Activated T-cell treated with anti-CD3 and anti-CD28 coated beads, Interleukin-2, amount 50 U/mL, for 4 hours (primary cell): ENCODE measurements at regions not wholly inside any gene's neighbourhood (a gene's known extent, or its start where the extent isn't known, plus 50 kb on each side); places are given as distances from the start of the nearest gene placed in this dataset.

Experiments used
- ATAC-seq, 2 donors: fragments of 200-7000 bp; cut with Tn5 transposase; one replicate each; pipeline ENCODE4 v1.10.0; 2021
- DNase-seq: peaks from one replicate; pipeline ENCODE4 v3.0.0-alpha.2; 2020
- H3K27me3 Mint-ChIP-seq: one replicate; pipeline ENCODE4 v1.8.0; 2021; ENCODE audit warnings: low read depth, mixed read lengths
- H3K36me3 Mint-ChIP-seq: one replicate; pipeline ENCODE4 v1.8.0; 2022; ENCODE audit warnings: mixed read lengths; ENCODE audit not compliant: insufficient read depth
- H3K4me1 Mint-ChIP-seq: one replicate; pipeline ENCODE4 v1.8.0; 2021; ENCODE audit warnings: low read depth, mixed read lengths
- H3K4me3 Mint-ChIP-seq: one replicate; pipeline ENCODE4 v1.8.0; 2021; ENCODE audit warnings: mild to moderate bottlenecking, moderate library complexity, mixed read lengths
- H3K9me3 Mint-ChIP-seq: one replicate; pipeline ENCODE4 v1.8.0; 2021; ENCODE audit warnings: mixed read lengths

GRCh38 chr3:40843851-40844548, 319.2 kb downstream of the ZNF621 start:
- Mint-ChIP-seq H3K4me3 (no peak overlapping the region), H3K36me3 (no peaks in the 10 kb centered on the region), H3K27me3 (no peaks in the 10 kb centered on the region), H3K4me1 (no peaks in the 10 kb centered on the region), H3K9me3 (no peaks in the 10 kb centered on the region)
- DNase-seq (no peak), ATAC-seq (no peak)

GRCh38 chr3:40844896-40845295, 320.1 kb downstream of the ZNF621 start:
- no peak for DNase-seq
- H3K4me1 Mint-ChIP-seq = no peaks in the 10 kb centered on the region
- no peaks in the 10 kb centered on the region for H3K9me3 Mint-ChIP-seq
- no peak for ATAC-seq
- no peaks in the 10 kb centered on the region for H3K36me3 Mint-ChIP-seq
- no peak overlapping the region for H3K4me3 Mint-ChIP-seq
- H3K27me3 Mint-ChIP-seq = no peaks in the 10 kb centered on the region

DNA sequence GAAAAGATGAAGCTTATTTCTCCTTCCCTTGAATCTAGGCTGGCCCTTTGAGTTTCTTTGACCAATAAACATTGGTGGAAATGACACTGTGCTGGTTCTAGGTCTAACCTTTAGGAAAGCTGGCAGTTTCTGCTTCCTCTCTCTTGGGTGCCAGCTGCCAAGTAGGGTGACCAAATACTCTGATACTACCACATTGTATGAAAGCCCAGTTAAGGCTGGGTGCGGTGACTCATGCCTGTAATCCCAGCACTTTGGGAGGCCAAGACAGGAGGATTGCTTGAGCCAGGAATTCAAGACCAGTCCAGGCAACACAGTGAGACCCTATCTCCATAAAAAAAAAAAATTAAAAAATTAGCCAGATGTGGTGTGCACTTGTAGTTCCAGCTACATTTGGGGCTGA, 320.7 kb downstream of the ZNF621 start:
- Mint-ChIP-seq H3K9me3 (no peaks in the 10 kb centered on the region), H3K4me3 (no peak overlapping the region), H3K27me3 (no peaks in the 10 kb centered on the region), H3K4me1 (peaks cover under 1% of the 10 kb centered on the region), H3K36me3 (no peaks in the 10 kb centered on the region)
- ATAC-seq (no peak), DNase-seq (no peak)

DNA sequence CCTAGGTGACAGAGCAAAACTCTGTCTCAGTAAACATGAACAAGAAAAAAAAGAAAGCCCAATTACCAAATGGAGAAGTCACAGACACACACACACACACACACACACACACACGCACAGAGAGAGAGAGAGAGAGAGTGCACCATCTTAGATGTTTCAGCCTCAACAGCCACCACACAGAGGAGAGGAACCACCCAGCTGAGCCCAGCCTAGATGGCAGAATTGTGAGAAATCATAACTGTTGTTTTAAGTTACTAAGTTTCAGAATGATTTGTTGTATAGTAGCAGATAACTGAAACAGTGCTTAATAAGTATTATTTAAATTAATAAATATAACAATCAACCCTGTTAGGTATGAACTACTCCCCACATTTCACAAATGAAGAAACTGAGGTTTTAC, 321.2 kb downstream of the ZNF621 start:
- no peak for DNase-seq
- H3K36me3 Mint-ChIP-seq = no peaks in the 10 kb centered on the region
- peaks cover 2% of the 10 kb centered on the region for H3K4me1 Mint-ChIP-seq
- no peak overlapping the region for H3K4me3 Mint-ChIP-seq
- no peaks in the 10 kb centered on the region for H3K27me3 Mint-ChIP-seq
- no peaks in the 10 kb centered on the region for H3K9me3 Mint-ChIP-seq
- ATAC-seq = no peak

DNA sequence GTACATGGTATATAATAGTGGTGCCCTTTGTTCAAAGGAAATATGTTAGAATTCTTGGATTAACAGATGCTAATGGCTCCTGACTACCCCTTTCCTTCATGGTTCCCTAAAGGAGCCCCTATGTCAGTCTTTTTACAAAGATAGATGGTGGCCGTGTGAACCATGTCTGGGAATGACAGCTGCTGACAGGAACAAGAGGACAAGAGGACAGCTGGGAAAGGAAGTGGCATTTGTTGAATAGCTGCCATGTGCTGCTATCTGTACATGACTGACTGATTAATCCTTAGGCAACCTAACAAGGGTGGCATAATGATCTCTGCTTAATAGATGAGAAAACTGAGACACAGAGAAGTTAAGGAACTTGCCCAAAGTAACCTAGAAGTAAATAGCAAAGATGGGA, 321.7 kb downstream of the ZNF621 start:
- H3K4me1 Mint-ChIP-seq = peaks cover 2% of the 10 kb centered on the region
- no peak overlapping the region for H3K4me3 Mint-ChIP-seq

DNA sequence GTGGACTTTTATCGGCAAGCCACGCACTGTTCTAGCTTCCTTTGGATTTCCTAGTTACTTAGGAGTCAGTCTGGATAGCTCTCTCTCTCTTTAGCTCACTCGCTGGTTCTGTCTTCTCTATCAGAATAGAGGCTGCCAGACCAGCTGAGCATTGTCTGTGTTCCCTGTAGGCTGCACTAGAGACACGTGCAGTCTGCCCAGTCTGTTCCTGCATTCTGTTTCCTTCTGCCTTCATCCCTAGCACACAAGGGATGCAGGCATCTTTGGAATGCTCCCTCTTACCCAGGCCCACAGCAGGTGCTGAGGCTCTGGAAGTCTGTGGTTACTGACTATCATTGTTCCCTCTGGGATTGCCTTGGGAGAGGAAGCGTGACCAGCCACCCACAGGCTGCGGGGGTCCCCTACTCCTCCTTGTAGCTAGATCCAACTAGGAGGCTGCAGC, 322.8 kb downstream of the ZNF621 start:
- H3K36me3 Mint-ChIP-seq = no peaks in the 10 kb centered on the region
- no peaks in the 10 kb centered on the region for H3K27me3 Mint-ChIP-seq
- ATAC-seq = no peak
- peaks cover 2% of the 10 kb centered on the region for H3K4me1 Mint-ChIP-seq
- H3K4me3 Mint-ChIP-seq = no peak overlapping the region
- DNase-seq = no peak
- no peaks in the 10 kb centered on the region for H3K9me3 Mint-ChIP-seq

More for the DNA sequence above, 321.7 kb downstream of the ZNF621 start:
- DNase-seq (no peak), ATAC-seq (no peak)
- Mint-ChIP-seq H3K9me3 (no peaks in the 10 kb centered on the region), H3K27me3 (no peaks in the 10 kb centered on the region), H3K36me3 (no peaks in the 10 kb centered on the region)

DNA sequence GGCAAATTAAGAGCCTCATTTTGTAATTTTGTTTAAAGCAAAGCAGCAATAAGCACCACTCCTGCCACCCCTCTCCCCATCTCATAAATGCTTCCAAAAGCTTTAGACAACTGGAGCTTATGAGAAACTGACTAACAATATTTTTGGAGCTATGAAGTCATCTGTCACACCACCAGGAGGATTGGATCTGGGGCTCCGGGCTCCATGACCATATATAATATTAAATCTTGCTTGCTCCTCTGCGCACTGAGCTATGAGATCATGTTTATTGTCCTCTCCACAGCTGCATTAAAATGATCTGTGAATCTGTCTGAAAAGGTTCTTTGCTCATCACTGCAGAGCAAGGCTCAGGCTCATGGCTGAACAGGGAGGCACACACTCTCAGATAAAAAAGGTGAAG, 323.7 kb downstream of the ZNF621 start:
- H3K36me3 Mint-ChIP-seq = no peaks in the 10 kb centered on the region
- H3K4me3 Mint-ChIP-seq = no peak overlapping the region
- no peak for ATAC-seq

GRCh38 chr3:40850861-40851260, 326.1 kb downstream of the ZNF621 start:
- Mint-ChIP-seq H3K9me3 (no peaks in the 10 kb centered on the region), H3K36me3 (no peaks in the 10 kb centered on the region), H3K4me3 (no peak overlapping the region), H3K27me3 (no peaks in the 10 kb centered on the region), H3K4me1 (peaks cover 2% of the 10 kb centered on the region)
- ATAC-seq = no peak
- DNase-seq = no peak

More for the DNA sequence above, 323.7 kb downstream of the ZNF621 start:
- Mint-ChIP-seq H3K27me3 (no peaks in the 10 kb centered on the region), H3K4me1 (peaks cover 2% of the 10 kb centered on the region), H3K9me3 (no peaks in the 10 kb centered on the region)
- no peak for DNase-seq

- H3K36me3 Mint-ChIP-seq = no peaks in the 10 kb centered on the region
- no peaks in the 10 kb centered on the region for H3K9me3 Mint-ChIP-seq
- ATAC-seq = no peak
- DNase-seq = no peak
- H3K4me3 Mint-ChIP-seq = no peak overlapping the region
- peaks cover 2% of the 10 kb centered on the region for H3K4me1 Mint-ChIP-seq
- H3K27me3 Mint-ChIP-seq = no peaks in the 10 kb centered on the region
Measured at GRCh38 chr3:40851836-40852235, 327.1 kb downstream of the ZNF621 start.

GRCh38 chr3:40852712-40853111, 328.0 kb downstream of the ZNF621 start:
- ATAC-seq (no peak), DNase-seq (no peak)
- Mint-ChIP-seq H3K27me3 (no peaks in the 10 kb centered on the region), H3K36me3 (no peaks in the 10 kb centered on the region), H3K4me1 (peaks cover 2% of the 10 kb centered on the region), H3K9me3 (no peaks in the 10 kb centered on the region), H3K4me3 (no peak overlapping the region)

DNA sequence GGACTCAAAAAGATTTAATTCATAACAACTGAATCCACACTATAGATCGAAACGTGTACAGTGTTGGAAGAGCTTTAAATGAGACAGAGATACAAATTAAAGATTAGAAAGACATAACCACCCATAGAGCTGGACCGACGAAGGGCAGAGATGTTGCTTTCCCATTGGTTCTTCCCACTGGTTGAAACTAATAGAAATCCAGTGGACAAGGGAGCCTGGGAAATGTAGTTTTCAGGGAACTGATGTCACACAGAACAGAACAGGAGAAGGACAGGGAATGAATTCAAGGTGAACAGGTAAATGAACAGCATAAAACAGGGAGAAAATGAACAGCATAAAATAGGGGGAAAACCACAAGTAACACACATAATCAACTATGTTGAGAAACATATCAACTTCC, 328.7 kb downstream of the ZNF621 start:
- ATAC-seq = no peak
- no peak overlapping the region for H3K4me3 Mint-ChIP-seq
- no peaks in the 10 kb centered on the region for H3K36me3 Mint-ChIP-seq
- H3K4me1 Mint-ChIP-seq = peaks cover 2% of the 10 kb centered on the region
- no peaks in the 10 kb centered on the region for H3K9me3 Mint-ChIP-seq
- no peak for DNase-seq
- H3K27me3 Mint-ChIP-seq = no peaks in the 10 kb centered on the region

- no peak overlapping the region for H3K4me3 Mint-ChIP-seq
- H3K4me1 Mint-ChIP-seq = no peaks in the 10 kb centered on the region
- H3K27me3 Mint-ChIP-seq = no peaks in the 10 kb centered on the region
- no peaks in the 10 kb centered on the region for H3K36me3 Mint-ChIP-seq
- ATAC-seq (no peak), DNase-seq (no peak)
- no peaks in the 10 kb centered on the region for H3K9me3 Mint-ChIP-seq
Measured at GRCh38 chr3:40855871-40856270, 331.1 kb downstream of the ZNF621 start.

DNA sequence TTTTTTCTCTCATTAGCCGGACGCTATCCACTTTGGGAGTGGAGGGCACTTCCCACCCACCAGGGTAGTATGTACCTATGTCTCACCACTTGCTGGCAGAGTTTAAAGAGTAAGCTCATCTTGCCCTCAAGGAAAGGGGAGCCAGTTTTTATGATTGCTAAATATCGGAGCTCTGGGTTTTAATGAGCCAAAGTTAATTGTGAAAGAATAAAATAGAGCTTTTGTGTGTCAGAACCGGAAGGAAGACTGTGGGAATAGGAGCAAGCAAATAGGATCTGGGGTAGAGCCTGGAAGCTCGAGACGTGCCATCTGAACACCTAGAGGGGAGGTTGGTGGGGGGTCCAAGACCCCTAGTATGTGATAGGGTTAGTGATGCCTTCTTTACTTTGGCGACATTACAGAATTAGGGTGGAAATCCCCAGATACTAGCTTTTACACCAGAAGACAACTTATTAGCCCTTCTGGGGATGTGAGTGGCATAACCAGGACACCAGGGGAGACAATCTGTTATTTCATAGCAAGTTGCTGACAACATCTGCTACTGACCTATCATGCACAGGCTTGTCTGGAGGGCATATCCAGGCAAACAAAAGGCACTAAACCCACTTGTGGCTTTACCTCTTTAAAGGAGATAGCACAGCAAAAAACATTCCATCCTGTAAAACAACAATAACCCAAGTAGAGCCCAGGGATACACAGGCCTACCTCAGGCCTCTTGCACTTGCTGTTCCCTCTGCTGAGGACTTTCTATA, 333.8 kb downstream of the ZNF621 start:
- Mint-ChIP-seq H3K9me3 (no peaks in the 10 kb centered on the region), H3K27me3 (no peaks in the 10 kb centered on the region), H3K4me3 (no peak overlapping the region), H3K4me1 (no peaks in the 10 kb centered on the region), H3K36me3 (no peaks in the 10 kb centered on the region)
- ATAC-seq = no peak
- DNase-seq = no peak

DNA sequence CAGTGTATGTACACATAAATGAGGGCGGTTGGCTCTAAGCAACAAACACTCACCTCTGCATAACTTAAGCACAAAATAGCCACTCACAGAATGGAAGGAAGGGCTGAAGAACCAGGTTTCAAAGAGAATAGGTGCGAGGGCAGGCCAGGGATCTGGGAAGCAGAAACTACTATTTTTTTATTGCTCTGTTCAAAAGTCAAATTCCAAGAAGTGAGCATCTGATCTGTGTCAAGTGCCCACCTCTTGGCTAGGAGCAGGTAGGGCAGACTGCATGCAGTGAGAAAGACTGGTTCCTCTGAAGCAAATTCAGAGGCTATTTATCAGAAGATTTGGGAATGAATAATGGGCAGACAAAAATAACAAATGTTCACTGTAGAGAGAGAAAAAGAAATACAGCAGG, 336.4 kb upstream of the CTNNB1 start:
- Mint-ChIP-seq H3K27me3 (peaks cover 5% of the 10 kb centered on the region), H3K36me3 (no peaks in the 10 kb centered on the region), H3K4me3 (no peak overlapping the region)

GRCh38 chr3:40864146-40864782, 335.0 kb upstream of the CTNNB1 start:
- no peaks in the 10 kb centered on the region for H3K36me3 Mint-ChIP-seq
- H3K27me3 Mint-ChIP-seq = peaks cover 5% of the 10 kb centered on the region
- no peaks in the 10 kb centered on the region for H3K4me1 Mint-ChIP-seq
- DNase-seq (no peak), ATAC-seq (no peak)
- H3K9me3 Mint-ChIP-seq = no peaks in the 10 kb centered on the region
- H3K4me3 Mint-ChIP-seq = no peak overlapping the region

More for the DNA sequence above, 336.4 kb upstream of the CTNNB1 start:
- Mint-ChIP-seq H3K4me1 (no peaks in the 10 kb centered on the region), H3K9me3 (no peaks in the 10 kb centered on the region)
- DNase-seq (no peak), ATAC-seq (no peak)
